HG03025 (cell line): ENCODE measurements at regions not wholly inside any gene's neighbourhood (a gene's known extent, or its start where the extent isn't known, plus 50 kb on each side); places are given as distances from the start of the nearest gene placed in this dataset.

ENCODE experiments used
- ATAC-seq: cut with Tn5 transposase; IDR thresholded peaks from one replicate; pipeline ENCODE4 v1.9.1; 2021; ENCODE audit warnings: mild to moderate bottlenecking, moderate library complexity; ENCODE audit not compliant: unreplicated experiment, low FRiP score

DNA sequence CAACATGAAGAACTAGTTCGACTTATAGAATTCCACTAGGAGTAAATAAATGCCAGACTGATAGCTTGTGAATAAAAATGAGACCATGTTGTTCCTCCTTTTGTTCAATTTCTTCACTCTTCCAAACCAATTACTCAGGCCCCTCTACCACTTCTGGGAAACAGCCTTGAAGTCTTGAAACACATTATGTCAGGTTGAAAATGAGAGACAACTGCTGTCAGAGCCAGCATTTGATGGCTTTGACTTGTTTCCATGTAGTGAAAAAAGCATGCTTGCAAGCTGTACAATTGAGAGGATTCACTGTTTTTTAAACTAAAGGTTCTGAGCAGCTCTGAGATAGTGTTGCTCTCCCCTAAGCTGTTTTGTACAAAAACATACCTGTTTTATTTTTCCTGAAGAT lies 337.1 kb upstream of the SGCD start:
- no peak for ATAC-seq

DNA sequence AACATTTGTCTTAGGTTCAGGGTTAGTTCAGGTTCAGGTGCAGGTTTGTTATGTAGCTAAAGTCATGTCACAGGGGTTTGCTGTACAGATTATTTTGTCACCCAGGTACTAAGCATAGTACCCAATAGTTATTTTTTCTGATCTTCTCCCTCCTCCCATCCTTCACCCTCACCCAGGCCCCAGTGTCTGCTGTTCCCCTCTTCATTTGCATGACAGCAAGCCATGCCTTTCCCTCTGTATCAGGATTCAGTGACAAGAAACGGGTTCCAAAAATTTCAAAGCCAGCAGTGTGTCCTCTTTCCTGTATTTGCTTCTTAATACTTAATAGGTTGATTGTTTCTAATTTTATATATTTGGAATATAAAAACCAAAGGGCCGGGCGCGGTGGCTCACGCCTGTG lies 330.8 kb upstream of the SGCD start:
- no peak for ATAC-seq

DNA sequence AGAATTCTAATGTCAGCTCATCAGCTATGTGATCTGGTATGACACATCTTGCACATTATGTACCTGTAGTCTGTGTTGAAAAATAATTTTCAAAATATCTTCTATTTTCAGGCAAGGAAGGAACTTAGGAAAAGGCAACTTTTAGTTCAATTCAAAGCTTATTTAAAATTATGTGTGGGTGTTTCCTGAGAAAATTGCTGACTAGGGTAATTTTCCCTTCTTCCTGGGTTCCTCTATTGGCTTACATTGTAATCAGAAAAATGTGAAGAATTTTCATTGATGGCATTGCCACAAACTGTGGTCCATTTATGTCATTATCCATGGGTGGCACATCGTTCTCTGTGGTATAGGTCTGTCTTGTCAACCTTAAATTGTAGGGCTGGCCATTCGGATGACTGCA lies 328.7 kb upstream of the SGCD start:
- no peak for ATAC-seq

DNA sequence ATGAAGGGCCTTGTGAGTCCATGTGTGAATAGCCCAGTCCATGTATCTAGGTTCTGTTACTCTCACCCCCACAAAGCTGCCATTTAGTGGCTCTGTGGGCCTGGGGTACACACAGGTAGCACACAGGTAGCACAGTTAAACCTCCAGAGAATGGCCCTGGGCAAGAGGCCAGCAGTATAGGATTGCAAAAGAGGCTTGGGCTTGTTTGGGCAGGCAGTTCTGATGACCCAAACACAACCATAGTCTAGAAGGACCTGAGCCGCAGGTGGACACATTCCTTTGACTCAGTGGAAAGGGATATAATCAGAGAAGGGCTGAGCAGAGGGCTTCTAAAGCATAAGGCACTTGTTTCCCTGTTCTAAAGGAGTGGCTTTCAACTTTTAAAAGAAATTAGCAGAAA lies 326.8 kb upstream of the SGCD start:
- no peak for ATAC-seq

DNA sequence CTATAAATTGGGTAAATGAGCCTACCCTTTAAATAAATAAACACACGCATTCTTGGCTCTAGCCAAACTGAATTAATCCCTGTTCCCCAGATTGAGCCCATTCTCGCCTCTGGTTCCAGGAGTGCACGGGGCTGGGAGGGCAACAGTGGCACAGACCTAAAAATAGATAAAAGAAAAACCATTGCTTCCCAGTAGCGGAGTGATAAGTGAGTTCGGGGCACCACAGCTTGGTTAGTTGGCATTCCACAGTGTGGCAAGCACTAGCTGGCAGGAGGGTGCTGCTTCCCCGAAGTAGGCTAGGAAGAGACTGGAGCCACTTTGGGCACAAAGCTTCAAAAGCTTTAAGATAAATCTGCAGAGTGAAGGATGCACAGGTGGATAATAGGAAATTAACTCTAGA lies 322.2 kb upstream of the SGCD start:
- no peak for ATAC-seq

DNA sequence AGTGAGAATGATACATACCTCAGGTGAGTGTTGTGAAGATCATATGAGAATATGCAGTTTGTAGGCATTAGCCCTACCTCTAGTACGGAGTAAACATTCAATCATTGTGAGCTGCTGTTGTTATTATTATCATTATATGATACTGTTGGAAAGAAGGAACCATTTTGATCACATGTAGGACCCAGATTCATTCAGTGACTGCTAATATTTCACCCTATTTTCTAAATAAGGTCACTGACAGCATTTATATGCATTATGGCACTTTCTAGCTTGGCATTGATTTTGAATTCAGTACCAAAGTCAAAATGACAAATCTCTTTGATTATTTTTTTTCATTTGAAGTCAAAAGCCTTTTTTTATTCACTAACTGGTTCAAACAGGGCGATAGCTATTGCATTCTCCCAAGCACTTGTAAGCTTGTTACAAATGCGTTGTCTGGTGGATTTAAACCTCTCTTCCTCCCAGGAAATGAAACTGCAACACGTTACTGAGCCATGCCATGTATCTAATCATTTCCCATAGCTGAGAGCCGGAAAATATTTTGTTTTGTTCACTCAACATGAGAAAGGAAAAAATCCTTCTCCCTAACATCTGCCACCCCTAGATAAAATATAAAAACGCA lies 320.8 kb upstream of the SGCD start:
- ATAC-seq, result no peak

DNA sequence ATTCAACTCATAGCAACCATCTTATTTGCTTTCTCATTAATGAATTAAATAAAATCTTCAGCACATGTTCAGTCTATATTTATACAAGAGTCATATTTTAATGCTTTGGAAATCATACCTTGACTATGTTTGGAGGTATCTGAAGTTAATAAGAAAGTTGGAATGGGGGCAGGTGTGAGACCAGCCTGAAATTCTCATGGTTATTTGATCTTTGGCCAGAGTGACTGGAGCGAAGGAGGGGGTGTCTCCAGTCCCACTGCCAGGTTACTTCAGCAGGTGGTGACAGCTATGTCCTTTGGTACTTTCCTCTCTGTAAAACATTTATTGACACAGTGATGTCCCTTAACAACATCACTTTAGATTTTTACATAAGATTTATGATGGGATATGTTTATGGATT lies 318.1 kb upstream of the SGCD start:
- ATAC-seq, result no peak

DNA sequence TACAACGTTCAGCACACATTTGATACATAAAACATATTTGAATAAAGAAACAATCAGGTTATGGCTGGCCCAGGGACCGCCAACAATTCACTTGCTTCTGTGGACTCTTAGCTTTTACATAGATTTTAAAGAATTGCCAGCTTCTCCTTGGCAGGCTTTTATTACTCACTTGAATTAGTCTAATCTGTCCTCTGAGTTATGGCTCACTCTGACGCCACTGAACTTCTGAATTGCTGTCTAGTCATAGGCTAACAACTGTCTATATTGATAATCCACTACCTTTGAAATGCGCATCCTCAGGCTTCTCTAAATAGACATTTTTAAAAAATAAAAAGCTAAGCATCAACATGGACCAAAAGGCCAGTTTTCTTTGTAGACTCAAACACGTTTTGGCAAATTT lies 317.4 kb upstream of the SGCD start:
- ATAC-seq, result no peak

DNA sequence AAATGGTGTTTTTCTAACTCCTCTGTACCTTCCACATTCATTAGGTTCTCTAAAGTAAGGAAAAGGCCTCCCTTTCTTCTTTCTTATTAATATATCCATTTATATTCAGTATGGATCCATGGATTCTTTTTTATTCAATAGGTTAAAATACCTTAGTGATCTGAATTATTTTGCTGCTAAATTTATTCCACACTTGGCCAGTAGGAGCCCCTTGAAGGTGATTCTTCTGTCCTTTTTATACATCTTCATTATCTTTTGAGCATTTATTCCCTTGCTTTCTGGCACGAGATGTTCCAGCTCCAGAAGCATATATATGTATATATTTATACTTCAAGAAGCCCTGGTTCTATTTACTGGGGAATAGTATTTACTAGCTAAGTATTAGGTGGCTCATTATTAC lies 311.8 kb upstream of the SGCD start:
- ATAC-seq, result no peak

DNA sequence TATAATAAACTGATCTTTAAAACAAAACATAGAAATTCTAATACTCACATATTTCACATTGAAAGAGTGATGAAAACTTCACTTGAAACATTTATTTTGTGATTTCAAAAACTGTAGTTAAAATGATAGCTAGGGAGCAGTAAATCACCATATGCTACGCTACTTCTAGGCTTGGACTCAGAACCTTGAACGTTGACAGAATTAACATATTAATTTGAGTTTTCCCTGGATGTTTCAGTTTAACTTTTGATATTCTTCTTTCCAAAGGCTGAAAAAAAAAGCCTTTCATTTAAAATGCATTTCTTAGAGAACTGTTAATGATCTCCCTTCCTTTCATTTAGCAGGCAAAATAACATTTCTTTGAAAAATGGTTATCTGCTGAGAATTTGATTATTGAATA lies 307.8 kb upstream of the SGCD start:
- no peak for ATAC-seq

DNA sequence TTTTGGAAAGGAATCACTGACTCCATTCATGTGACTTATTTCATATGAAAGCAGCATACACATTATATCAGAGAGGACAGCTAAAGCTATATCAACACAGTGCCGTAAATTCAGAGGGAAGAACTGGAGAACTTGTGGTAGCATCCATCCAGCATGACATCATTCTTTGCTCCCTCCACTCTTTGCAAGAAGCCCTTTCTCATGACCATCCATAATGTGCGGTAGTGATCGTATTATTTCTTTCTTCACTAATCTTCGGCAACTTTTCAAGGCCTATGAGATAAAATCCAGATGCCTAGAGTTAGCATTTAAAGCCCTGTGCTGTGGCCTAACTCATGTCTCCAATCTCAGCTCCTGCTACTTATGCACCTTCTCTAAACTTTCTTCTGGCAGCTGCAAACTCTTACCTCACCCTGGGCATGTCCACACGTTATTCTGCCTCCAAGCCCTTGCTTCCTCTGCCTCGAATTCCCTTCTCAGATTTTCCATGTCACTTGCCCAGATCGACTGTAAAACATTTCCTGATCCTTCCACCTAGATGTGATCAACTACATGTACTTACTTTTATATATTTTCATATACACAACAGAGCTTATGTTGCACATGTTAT lies 307.3 kb upstream of the SGCD start:
- no peak for ATAC-seq

DNA sequence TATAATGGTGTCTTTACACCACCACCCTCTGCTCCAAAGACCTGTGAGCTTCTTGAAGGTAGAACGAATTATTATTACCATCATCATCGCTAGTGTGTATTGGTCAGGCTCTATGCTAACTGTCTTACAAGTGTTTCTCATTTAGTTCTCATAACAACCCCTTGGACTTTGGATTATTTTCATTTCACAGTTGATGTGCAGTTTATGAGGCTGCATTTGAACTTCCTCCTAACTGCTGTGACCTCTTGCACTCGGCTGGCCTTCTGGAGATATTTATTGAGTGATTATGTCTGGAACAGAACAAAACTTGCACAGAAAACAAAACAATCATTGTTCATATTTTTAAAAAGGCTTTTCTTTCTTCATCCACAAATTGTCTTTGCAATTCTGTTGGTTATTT lies 306.3 kb upstream of the SGCD start:
- no peak for ATAC-seq

DNA sequence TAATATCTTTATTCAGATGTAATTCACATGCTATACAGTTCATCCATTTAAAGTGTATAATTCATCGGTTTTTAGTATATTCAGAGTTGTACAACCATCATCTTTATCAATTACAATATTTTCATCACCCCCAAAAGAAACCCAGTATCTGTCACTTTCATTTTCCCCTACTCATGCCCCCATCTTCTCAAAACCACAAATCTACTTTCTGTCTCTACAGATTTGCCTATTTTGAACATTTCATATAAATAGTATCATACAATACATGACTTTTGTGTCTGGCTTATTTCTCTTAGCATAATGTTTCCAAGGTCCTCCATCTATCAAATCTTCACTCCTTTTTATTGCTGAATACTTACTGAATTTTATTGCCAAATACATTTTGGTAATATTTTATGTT lies 305.1 kb upstream of the SGCD start:
- ATAC-seq, result no peak

DNA sequence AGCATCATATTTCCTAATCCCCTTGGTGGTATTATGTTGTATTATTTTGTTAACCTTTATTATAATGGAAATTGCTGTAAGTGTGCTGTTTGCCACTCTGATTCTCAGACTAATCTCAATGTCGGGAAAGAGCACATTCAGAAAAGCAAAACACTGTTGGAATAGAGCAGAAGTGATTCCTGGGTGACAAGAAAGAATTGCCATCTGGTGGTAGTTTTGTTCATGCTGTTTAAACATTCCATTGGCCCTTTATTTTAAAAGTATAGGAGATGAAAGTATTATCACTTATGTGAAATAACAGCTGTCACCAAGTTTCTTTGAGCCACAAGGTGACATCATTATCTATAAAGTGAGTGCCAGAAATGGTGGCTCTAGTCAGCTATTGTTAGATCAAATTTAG lies 301.3 kb upstream of the SGCD start:
- ATAC-seq, result no peak

DNA sequence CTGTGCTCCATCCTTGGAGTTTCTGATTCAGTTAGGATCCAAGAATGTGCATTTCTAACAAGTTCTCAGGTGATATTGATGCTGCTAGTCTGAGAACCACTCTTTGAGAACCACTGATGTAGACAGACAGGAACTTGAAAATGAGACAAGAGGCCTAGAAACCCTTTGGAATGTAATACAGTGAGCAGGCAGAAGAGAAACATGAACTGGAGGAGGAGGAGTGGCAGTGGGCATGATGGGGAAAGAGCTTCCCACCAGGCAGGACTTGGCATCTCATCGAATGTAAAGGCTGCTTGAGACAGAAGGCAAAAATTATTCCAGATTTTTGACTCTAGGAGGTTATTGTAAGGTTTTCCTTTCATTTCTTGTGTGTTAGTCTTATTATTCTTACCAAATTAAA lies 295.8 kb upstream of the SGCD start:
- ATAC-seq, result no peak

DNA sequence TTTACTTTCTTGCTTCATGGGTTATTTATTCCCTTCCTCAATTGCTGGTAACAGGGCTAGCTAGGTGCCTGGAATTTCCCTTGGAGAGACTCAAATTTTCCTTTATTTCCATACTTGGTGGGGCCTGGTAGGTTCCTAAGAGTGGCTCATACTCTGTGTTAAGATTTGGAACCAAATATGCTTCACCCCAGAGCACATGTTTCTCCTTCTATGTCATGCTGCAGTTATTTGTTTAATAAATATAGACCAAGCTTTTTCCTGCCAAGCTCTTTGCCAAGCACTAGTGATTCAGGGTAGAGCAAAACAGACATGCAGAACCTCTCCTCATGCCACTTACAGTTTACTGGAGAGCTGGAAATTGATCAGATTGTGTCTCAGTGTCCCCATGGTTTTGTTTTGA lies 290.3 kb upstream of the SGCD start:
- no peak for ATAC-seq

DNA sequence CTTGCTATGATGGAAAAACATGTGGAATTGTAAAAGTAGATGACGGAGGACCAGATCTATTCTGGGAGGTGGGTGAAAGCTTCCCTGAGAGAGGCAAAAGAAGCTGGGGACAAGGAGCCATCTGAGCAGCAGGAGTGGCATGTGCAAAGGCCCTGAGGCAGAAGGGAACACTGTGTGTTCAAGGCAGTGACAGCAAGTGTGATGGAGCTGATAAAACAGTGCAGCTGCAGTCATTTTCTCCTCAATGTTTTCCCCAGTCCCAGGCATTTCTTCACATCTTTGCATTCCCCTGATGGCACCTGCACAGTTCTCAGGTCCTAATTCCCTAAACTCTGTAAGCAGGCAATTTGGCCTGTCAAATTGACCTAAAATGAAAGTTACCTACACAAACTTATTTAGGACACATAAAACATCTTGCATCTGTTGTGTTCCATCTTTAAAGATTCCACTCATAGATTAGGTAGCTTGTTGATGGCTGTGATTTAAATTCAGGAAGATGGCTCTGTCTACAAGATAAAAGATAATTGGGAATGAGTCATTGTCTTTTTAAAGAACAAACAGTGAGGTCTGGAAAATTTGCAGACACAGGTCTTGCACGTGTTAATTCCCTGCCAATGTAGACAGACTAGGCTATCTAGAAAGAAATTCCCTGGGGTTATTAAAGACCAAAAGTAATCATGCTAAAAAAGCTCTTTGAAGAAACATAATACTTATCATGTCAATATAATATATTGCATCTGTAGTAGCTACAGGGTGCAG lies 289.6 kb upstream of the SGCD start:
- no peak for ATAC-seq

DNA sequence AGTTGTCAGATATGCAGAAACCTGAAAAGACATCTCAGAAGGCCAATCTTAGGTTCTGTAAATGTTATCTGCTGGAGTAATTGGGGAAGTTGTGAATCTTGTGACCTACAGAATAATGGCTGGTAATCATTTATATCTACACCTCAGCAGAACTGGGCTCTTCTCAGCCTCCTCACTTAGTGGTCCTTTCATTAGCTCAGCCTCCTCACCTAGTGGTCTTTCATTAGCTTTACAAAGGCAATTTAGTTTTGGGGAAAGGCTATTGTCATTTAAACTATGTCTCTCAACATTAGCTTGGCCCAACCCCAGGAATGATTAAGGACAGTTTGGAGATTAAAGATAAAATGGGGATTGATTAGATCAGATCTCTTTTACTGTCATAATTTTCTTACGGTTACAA lies 284.2 kb upstream of the SGCD start:
- no peak for ATAC-seq

DNA sequence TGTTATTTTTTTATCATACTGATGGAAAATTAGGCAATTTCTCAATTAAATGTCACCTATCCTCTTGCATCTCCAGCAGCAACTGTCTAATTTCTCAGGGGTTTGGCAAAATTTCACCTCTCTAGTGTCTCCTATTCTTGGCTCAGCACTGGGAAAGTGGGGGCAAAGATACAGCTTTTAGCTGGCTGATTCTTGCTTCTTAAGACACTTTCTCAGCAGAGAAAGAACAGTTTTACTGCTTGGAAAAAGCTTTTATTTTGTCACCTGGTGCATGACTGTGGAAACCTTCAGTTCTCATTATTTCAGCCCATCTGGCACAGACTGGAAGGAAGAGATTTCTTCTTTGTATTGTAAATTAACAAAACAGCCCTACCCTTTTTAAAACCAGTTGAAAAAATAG lies 283.6 kb upstream of the SGCD start:
- no peak for ATAC-seq

DNA sequence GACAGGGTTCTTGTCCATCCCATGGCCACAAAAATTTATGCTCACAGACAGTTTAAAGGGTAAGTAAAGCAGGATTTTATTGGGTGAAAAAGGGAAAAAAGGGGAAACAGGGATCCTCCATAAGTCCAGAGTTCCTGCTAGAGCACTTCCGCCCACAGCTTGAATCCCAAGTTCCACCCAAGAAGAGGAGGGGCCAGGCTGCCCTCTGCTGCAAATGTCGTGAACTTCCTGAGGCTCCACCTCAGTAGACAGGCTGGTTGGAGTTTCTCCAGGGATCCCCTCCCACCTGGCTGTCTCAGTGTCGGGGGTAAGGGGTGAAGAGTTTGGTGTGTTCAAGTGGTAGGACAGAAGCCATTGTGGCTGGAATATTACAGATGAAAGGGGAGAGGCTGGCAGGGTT lies 275.0 kb upstream of the SGCD start:
- no peak for ATAC-seq

DNA sequence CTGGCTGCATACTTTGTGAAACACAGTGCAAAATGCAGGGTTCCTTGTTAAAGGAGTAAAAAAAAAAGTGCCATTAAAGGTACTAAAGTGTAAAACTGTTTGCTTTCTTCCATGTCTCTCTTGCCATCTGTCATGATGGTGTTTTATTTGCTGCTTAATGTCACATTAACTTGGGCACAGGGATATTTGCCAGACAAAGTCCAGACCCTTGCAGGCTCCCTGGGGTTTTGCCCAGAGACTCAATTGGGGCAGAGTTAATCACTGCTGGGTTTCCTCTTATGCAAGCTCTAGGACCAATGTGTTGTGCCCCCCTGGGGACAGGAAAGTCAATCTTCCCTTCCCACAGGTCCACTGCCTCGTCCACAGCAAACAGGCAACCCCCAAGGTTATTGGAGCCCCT lies 274.3 kb upstream of the SGCD start:
- ATAC-seq, result no peak

DNA sequence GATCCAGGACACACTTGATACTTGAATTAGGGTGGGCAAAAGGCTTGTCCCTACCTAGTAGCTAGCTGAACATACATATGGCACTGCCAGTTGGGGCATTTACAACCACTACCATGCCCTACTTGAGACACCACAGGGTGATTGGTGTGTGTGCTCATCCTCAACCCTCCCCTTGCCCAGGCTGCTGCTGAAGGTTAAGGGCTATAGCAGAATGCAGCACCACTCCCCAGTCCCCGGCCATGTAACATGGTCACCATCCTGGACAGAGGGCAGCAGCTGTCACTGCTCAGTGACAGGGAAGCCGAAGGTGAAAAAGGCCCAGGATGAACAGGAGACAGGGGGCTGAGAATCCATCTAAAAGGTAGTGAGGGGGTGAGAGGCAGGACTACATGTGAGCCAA lies 273.9 kb upstream of the SGCD start:
- no peak for ATAC-seq
